Peyer's patch (tissue), 4 donors: ENCODE measurements at regions not wholly inside any gene's neighbourhood (a gene's known extent, or its start where the extent isn't known, plus 50 kb on each side); places are given as distances from the start of the nearest gene placed in this dataset.
"Not testable (repeated sequence)": the region's sequence is repeated elsewhere in the genome, so short reads cannot be mapped to it uniquely, and the experiment has no call there.

Source experiments
- DNase-seq, 3 donors: peaks; one replicate each; pipeline ENCODE4 v3.0.0-alpha.2; 2017 to 2019
- H3K27ac ChIP-seq, 4 donors: fragments of 200-600 bp; sonication (generic); one replicate each; pipeline ENCODE4 v1.5.1; 2016 to 2019
- H3K27me3 ChIP-seq, 2 donors: fragments of 200-600 bp; sonication (generic); one replicate each; pipeline ENCODE4 v1.5.1; 2019
- H3K36me3 ChIP-seq, 3 donors: fragments of 200-600 bp; sonication (generic); one replicate each; pipeline ENCODE4 v1.5.1; 2016 to 2019
- H3K4me1 ChIP-seq, 4 donors: fragments of 200-600 bp; sonication (generic); one replicate each; pipeline ENCODE4 v1.5.1; 2016 to 2019
- H3K4me3 ChIP-seq, 4 donors: fragments of 200-600 bp; sonication (generic); 1 replicate in 3 of 4; 2 replicates in 1 of 4; pipeline ENCODE4 v1.5.1; 2016 to 2019; ENCODE audit warnings: mild to moderate bottlenecking in 1 of 4
- H3K9me3 ChIP-seq, 4 donors: fragments of 200-600 bp; sonication (generic); one replicate each; pipeline ENCODE4 v1.5.1; 2016 to 2019; ENCODE audit warnings: mild to moderate bottlenecking in 1 of 4
- POLR2A ChIP-seq, 2 donors: fragments of 450-650 bp; IDR thresholded peaks; one replicate each; pipeline ENCODE4 v1.5.1; 2017; ENCODE audit warnings: antibody characterized with exemption in 2 of 2, mild to moderate bottlenecking in 2 of 2, moderate library complexity in 2 of 2
- TF ChIP-seq, protein P1 (sequence below), 6 experiments: fragments of 450-650 bp in 4 of 6; fragments of 200-600 bp in 2 of 6; sonication (generic) in 1 of 6; IDR thresholded peaks; one replicate each; pipeline ENCODE4 v1.5.1; 2017 to 2019; ENCODE audit warnings: antibody characterized with exemption in 6 of 6, mild to moderate bottlenecking in 3 of 6, moderate library complexity in 1 of 6

DNA sequence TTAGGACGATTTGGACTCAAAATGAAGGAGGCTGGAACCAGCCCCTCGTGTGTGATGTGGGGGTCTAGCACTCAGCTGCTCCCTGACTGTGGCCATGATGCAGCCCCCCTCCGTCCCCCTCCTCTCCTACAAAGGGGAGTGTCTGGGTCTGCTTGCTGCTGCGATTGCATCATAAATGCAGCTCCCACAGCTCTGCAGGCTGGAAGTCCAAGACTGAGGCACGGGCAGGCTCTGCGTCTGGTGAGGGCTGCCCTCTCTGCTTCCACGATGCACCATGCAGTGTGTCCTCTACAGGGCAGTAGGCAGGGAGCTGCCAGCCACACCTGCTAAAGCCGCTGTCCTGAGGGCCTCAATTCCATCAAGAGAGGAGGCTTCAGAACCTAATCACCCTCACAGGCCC lies 432.1 kb downstream of the BRD1 start:
- Histone ChIP-seq H3K9me3 (no peaks in the 10 kb centered on the region), H3K27me3 (no peaks in the 10 kb centered on the region), H3K4me3 (no peak overlapping the region), H3K27ac (no peak overlapping the region), H3K4me1 (no peaks in the 10 kb centered on the region), H3K36me3 (no peaks in the 10 kb centered on the region)
- TF ChIP-seq POLR2A (IDR thresholded peaks at IDR 0.05): no peak
- TF ChIP-seq, protein P1, sequence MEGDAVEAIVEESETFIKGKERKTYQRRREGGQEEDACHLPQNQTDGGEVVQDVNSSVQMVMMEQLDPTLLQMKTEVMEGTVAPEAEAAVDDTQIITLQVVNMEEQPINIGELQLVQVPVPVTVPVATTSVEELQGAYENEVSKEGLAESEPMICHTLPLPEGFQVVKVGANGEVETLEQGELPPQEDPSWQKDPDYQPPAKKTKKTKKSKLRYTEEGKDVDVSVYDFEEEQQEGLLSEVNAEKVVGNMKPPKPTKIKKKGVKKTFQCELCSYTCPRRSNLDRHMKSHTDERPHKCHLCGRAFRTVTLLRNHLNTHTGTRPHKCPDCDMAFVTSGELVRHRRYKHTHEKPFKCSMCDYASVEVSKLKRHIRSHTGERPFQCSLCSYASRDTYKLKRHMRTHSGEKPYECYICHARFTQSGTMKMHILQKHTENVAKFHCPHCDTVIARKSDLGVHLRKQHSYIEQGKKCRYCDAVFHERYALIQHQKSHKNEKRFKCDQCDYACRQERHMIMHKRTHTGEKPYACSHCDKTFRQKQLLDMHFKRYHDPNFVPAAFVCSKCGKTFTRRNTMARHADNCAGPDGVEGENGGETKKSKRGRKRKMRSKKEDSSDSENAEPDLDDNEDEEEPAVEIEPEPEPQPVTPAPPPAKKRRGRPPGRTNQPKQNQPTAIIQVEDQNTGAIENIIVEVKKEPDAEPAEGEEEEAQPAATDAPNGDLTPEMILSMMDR (IDR thresholded peaks at IDR 0.05): no peak
- DNase-seq: peak in 2 of 3 donors; percentile 5 to 23

DNA sequence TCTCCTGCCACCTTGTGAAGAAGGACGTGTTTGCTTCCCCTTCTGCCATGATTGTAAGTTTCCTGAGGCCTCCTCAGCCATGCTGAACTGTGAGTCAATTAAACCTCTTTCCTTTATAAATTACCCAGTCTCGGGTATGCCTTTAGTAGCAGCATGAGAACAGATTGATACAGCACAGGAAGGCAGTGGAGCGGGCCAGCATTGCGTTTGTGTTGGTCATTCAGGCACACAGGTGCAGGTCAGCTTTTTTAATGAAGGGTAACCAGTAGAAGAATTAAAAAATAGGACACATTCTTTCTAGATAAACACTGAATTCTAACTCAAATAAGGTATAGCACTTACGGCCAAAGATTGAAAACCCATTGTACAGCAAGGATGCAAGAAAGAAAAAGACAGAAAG lies 432.6 kb downstream of the BRD1 start:
- H3K27ac ChIP-seq, H3K9me3 ChIP-seq, H3K36me3 ChIP-seq, H3K4me1 ChIP-seq, H3K27me3 ChIP-seq, H3K4me3 ChIP-seq: not testable (repeated sequence)
- DNase-seq: peak in 2 of 3 donors; percentile 3 to 10

DNA sequence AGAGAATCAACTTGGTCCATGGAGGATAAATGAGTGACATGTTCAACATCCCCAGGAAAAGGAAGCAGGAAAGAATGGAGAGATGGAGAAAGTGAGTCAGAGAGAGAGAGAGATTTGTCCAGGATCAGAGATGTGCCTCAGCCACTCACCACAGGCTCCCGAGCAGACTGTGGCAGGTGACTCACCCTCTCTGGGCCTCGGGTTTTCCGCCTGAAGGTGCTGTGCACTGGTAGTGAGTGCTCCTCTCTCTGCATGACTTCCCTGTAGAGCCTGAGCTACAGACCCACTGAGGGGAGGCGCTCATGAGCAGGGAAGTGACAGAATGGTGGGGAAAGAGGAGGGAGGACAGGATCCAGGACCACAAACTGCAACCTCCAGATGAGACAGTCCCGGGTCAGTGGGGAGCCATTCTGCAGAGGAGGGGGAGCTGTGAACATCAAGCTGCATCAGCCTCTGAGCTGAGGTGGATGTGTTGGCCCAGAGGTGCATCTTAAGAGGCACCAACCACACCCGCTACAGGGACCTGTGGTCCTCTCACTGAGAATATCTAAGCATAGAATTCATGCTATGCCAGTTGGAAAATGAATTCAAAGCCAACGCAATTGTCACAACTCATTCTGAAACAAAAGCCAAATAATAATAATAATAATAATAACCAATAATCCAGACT lies 433.4 kb downstream of the BRD1 start:
- no peaks in the 10 kb centered on the region for H3K27me3 ChIP-seq
- no peak overlapping the region for H3K27ac ChIP-seq
- DNase-seq: peak in 1 of 3 donors; percentile 27
- no peak for TF ChIP-seq POLR2A (IDR thresholded peaks at IDR 0.05)
- TF ChIP-seq, protein P1 (IDR thresholded peaks at IDR 0.05): no peak
- no peak overlapping the region for H3K4me3 ChIP-seq
- H3K9me3 ChIP-seq: no peaks in the 10 kb centered on the region
- H3K36me3 ChIP-seq: no peaks in the 10 kb centered on the region
- no peaks in the 10 kb centered on the region for H3K4me1 ChIP-seq

DNA sequence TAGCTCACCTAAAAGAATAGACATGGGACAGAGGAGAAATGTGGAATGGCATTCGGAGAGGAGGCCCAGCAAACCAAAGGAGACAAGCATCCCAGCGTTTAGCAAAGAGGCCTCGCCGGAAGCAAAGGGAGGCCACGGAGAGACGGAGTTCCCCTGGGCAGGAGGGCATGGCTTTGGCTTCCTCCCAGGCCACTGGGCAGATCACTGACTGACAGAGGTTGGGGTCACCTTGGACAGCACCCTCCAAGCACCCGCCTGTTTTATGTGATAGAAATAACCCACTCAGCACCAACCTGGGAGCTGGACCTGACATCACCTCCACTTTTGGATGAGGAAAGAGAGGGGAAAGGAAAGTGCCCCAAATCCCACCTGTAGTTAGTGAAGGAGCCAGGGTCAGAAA lies 434.1 kb downstream of the BRD1 start:
- Histone ChIP-seq H3K9me3 (no peaks in the 10 kb centered on the region), H3K4me3 (no peak overlapping the region), H3K4me1 (no peaks in the 10 kb centered on the region), H3K27me3 (no peaks in the 10 kb centered on the region), H3K27ac (no peak overlapping the region), H3K36me3 (no peaks in the 10 kb centered on the region)
- TF ChIP-seq, protein P1 (IDR thresholded peaks at IDR 0.05): no peak
- TF ChIP-seq POLR2A (IDR thresholded peaks at IDR 0.05): no peak
- DNase-seq: peak in 1 of 3 donors; percentile 23

DNA sequence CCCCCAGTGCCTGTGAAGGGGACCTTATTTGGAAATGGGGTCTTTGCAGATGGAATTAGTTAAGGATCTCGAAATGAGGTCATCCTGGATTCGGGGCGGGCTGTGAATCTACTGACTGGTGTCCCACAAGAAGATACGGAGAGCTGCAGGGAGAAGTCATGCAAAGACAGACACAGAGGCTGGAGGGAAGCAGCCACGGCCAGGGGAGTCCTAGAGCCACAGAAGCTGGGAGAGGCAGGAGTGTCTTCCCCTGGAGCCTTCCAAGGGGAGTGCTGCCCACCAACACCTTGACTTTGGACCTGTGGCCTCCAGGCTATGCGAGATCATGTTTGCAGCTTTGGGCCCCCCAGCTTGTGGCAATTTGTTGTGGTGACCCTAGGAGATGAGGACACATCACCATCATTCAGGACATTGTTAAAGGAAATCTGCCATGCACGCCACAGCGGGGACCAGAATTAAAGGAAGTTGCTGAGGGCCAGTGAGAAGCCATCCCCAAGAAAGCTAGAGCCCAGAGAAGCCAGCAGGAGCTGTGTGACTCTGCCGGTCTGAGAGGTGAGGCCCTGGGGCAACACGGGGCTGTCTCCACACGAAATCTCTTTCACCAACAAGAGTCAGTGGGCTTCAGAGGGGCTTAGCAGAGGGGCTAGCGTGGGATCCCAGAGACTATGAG lies 434.7 kb downstream of the BRD1 start:
- no peaks in the 10 kb centered on the region for H3K4me1 ChIP-seq
- H3K27me3 ChIP-seq: no peaks in the 10 kb centered on the region
- TF ChIP-seq, protein P1 (IDR thresholded peaks at IDR 0.05): no peak
- no peak for TF ChIP-seq POLR2A (IDR thresholded peaks at IDR 0.05)
- H3K9me3 ChIP-seq: no peaks in the 10 kb centered on the region
- H3K4me3 ChIP-seq: no peak overlapping the region
- DNase-seq: peak in 2 of 3 donors; percentile 5 to 39
- no peaks in the 10 kb centered on the region for H3K36me3 ChIP-seq
- no peak overlapping the region for H3K27ac ChIP-seq

DNA sequence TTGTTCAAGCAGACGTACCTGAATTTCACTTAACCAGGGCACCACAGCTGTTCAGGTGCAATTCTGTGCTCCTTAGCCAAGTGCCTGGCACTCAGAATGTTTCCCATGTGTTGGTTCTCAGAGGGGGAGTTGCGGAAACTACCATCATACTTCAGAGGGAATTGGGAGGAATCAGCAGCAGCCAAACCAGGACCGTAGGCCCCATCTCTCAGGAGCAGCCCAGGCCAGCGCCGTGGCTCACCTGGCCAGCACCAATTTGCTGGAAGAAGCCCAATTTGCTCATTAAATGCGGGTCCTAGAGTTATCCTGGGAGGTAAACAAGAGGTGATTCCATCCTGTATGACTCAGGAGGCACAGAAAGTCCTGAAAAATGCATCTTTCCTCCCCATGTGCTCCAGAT lies 435.4 kb downstream of the BRD1 start:
- TF ChIP-seq POLR2A (IDR thresholded peaks at IDR 0.05): no peak
- TF ChIP-seq, protein P1 (IDR thresholded peaks at IDR 0.05): no peak
- no peaks in the 10 kb centered on the region for H3K36me3 ChIP-seq
- no peaks in the 10 kb centered on the region for H3K9me3 ChIP-seq
- no peak overlapping the region for H3K27ac ChIP-seq
- no peaks in the 10 kb centered on the region for H3K27me3 ChIP-seq
- no peak for DNase-seq
- no peak overlapping the region for H3K4me3 ChIP-seq
- no peaks in the 10 kb centered on the region for H3K4me1 ChIP-seq
